Psoas muscle (tissue), 7 donors: ENCODE measurements at regions not wholly inside any gene's neighbourhood (a gene's known extent, or its start where the extent isn't known, plus 50 kb on each side); places are given as distances from the start of the nearest gene placed in this dataset.

Experiments
- ATAC-seq, 4 donors: fragments of 200-7000 bp; cut with Tn5 transposase; one replicate each; pipeline ENCODE4 v1.9.1; 2020; ENCODE audit warnings: moderate library complexity in 3 of 4, mild to moderate bottlenecking in 2 of 4
- DNase-seq, 2 donors: peaks; one replicate each; pipeline ENCODE4 v3.0.0-alpha.2; 2020
- H3K27ac ChIP-seq: fragments of 200-600 bp; one replicate; pipeline ENCODE4 v1.8.0; 2022
- H3K27me3 ChIP-seq, 3 donors: fragments of 200-600 bp in 1 of 3; one replicate each; pipeline versions ENCODE4 v1.6.1 to v1.8.0; 2013 to 2022; ENCODE audit warnings: low read length in 2 of 3, mild to moderate bottlenecking in 2 of 3, moderate library complexity in 1 of 3; ENCODE audit not compliant: insufficient read depth in 3 of 3
- H3K36me3 ChIP-seq, 2 donors: fragments of 200-600 bp in 1 of 2; one replicate each; pipeline versions ENCODE4 v1.6.1 to v1.8.0; 2013 to 2022; ENCODE audit warnings: low read depth in 1 of 2, mild to moderate bottlenecking in 1 of 2, moderate library complexity in 1 of 2; ENCODE audit not compliant: insufficient read depth in 1 of 2
- H3K4me1 ChIP-seq: fragments of 200-600 bp; one replicate; pipeline ENCODE4 v1.8.0; 2022
- H3K4me3 ChIP-seq: fragments of 200-600 bp; one replicate; pipeline ENCODE4 v1.8.0; 2022; ENCODE audit warnings: mild to moderate bottlenecking
- H3K9me3 ChIP-seq: fragments of 200-600 bp; one replicate; pipeline ENCODE4 v1.8.0; 2022
- CTCF ChIP-seq: fragments of 200-600 bp; IDR thresholded peaks from one replicate; pipeline ENCODE4 v1.8.0; 2022; ENCODE audit warnings: antibody characterized with exemption
- WGBS, 3 donors: extraction: QIAGEN DNeasy Blood & Tissue Kit; methylation state at CpG; one replicate each; pipeline versions ENCODE4 v1.1.6 to v1.1.7; 2013; 5-methylcytosine and 5-hydroxymethylcytosine counted together
- intact Hi-C, 2 donors: fragments of 100-400 bp; cut with DNase I; formaldehyde crosslinking; loops; one replicate each; pipeline versions ENCODE4 v1.11.0 to v1.14.2; 2022
- donor health status: healthy with polysubstance abuse.
- donor health status: DM: no; HTN: no; CAD: no; lungs with moderate emphysema.
- donor health status: Bipolar disorder and iron deficiency.
- donor health status: healthy.
- donor health status: DM: yes; HTN: yes; CAD: no.
- donor health status: DM: no; HTN: no; CAD: no.
- donor health status: DM: yes; HTN: yes; CAD: no.

GRCh38 chr1:221149111-221149510 lies 269.9 kb downstream of the HLX start:
- H3K27ac ChIP-seq, result no peak overlapping the region
- H3K4me3 ChIP-seq, result no peak overlapping the region

GRCh38 chr1:221149555-221150075 lies 270.4 kb downstream of the HLX start:
- 45 to 67% (median 51%) methylated on average over 1 of the region's 1 CpG for WGBS, 3 donors
- no peaks in the 10 kb centered on the region for H3K9me3 ChIP-seq
- no peak overlapping the region for H3K4me3 ChIP-seq
- ATAC-seq (no peak), DNase-seq (no peak)
- H3K27ac ChIP-seq, result no peak overlapping the region
- intact Hi-C loops, result no loop called here
- H3K4me1 ChIP-seq, result peaks cover 4% of the 10 kb centered on the region
- no peak for TF ChIP-seq CTCF
- no peaks in the 10 kb centered on the region for H3K36me3 ChIP-seq
- no peaks in the 10 kb centered on the region for H3K27me3 ChIP-seq

More at GRCh38 chr1:221149111-221149510, 269.9 kb downstream of the HLX start:
- H3K27me3 ChIP-seq, result no peaks in the 10 kb centered on the region
- TF ChIP-seq CTCF, result no peak
- 36 to 53% (median 42%) methylated on average over 4 of the region's 4 CpGs for WGBS, 3 donors
- peaks cover 4% of the 10 kb centered on the region for H3K4me1 ChIP-seq
- H3K9me3 ChIP-seq, result no peaks in the 10 kb centered on the region
- DNase-seq (no peak), ATAC-seq (peak in 1 of 4 donors; percentile 54)
- intact Hi-C loops, result no loop called here
- no peaks in the 10 kb centered on the region for H3K36me3 ChIP-seq

- Histone ChIP-seq H3K9me3 (no peaks in the 10 kb centered on the region), H3K27me3 (no peaks in the 10 kb centered on the region), H3K36me3 (no peaks in the 10 kb centered on the region), H3K4me3 (no peak overlapping the region), H3K27ac (no peak overlapping the region), H3K4me1 (peaks cover 4% of the 10 kb centered on the region)
- intact Hi-C loops, result no loop called here
- DNase-seq (no peak), ATAC-seq (no peak)
- no peak for TF ChIP-seq CTCF
Observed at GRCh38 chr1:221150996-221151395, 271.8 kb downstream of the HLX start.

- ATAC-seq (no peak), DNase-seq (no peak)
- H3K27me3 ChIP-seq, result no peaks in the 10 kb centered on the region
- TF ChIP-seq CTCF, result no peak
- no peak overlapping the region for H3K27ac ChIP-seq
- 47 to 54% (median 47%) methylated on average over 1 of the region's 1 CpG for WGBS, 3 donors
- intact Hi-C loops, result no loop called here
- no peak overlapping the region for H3K4me3 ChIP-seq
- H3K9me3 ChIP-seq, result no peaks in the 10 kb centered on the region
- H3K36me3 ChIP-seq, result no peaks in the 10 kb centered on the region
- no peaks in the 10 kb centered on the region for H3K4me1 ChIP-seq
Observed at GRCh38 chr1:221154932-221155331, 275.7 kb downstream of the HLX start.

- DNase-seq (no peak), ATAC-seq (no peak)
- intact Hi-C loops, result no loop called here
- 59 to 68% (median 62%) methylated on average over 6 of the region's 6 CpGs for WGBS, 3 donors
- Histone ChIP-seq H3K4me1 (peaks cover 5% of the 10 kb centered on the region), H3K36me3 (no peaks in the 10 kb centered on the region), H3K27ac (no peak overlapping the region), H3K4me3 (no peak overlapping the region), H3K27me3 (no peaks in the 10 kb centered on the region), H3K9me3 (no peaks in the 10 kb centered on the region)
- TF ChIP-seq CTCF, result no peak
Observed at GRCh38 chr1:221157026-221157761, 278.0 kb downstream of the HLX start.
